Spleen (tissue), 11 donors: ENCODE measurements at regions not wholly inside any gene's neighbourhood (a gene's known extent, or its start where the extent isn't known, plus 50 kb on each side); places are given as distances from the start of the nearest gene placed in this dataset.
"Not testable (repeated sequence)": the region's sequence is repeated elsewhere in the genome, so short reads cannot be mapped to it uniquely, and the experiment has no call there.

Experiments
- DNase-seq: peaks from one replicate; pipeline ENCODE4 v3.0.0-alpha.2; 2020
- H3K27ac ChIP-seq, 8 donors: fragments of 200-600 bp; sonication (generic) in 7 of 8; 1 replicate in 4 of 8; 2 replicates in 4 of 8; pipeline versions ENCODE4 v1.5.0 to v1.8.0; 2016 to 2021; ENCODE audit warnings: inconsistent platforms in 4 of 8, mild to moderate bottlenecking in 4 of 8, moderate library complexity in 1 of 8
- H3K27me3 ChIP-seq, 7 donors: fragments of 200-600 bp; sonication (generic) in 6 of 7; replicated peaks in 1 of 7; 1 replicate in 4 of 7; 2 replicates in 3 of 7; pipeline versions ENCODE4 v1.5.0 to v1.8.0; 2016 to 2021; ENCODE audit warnings: inconsistent platforms in 3 of 7, mild to moderate bottlenecking in 1 of 7
- H3K36me3 ChIP-seq, 6 donors: fragments of 200-600 bp; sonication (generic) in 5 of 6; 1 replicate in 4 of 6; 2 replicates in 2 of 6; pipeline versions ENCODE4 v1.5.0 to v1.8.0; 2016 to 2021; ENCODE audit warnings: inconsistent platforms in 2 of 6
- H3K4me1 ChIP-seq, 6 donors: fragments of 200-600 bp; sonication (generic) in 5 of 6; 1 replicate in 3 of 6; 2 replicates in 3 of 6; pipeline versions ENCODE4 v1.5.0 to v1.8.0; 2016 to 2021; ENCODE audit warnings: inconsistent platforms in 3 of 6
- H3K4me3 ChIP-seq, 8 donors: fragments of 200-600 bp; sonication (generic) in 7 of 8; 1 replicate in 4 of 8; 2 replicates in 4 of 8; pipeline versions ENCODE4 v1.5.0 to v1.8.0; 2016 to 2021; ENCODE audit warnings: inconsistent platforms in 4 of 8, mild to moderate bottlenecking in 4 of 8, moderate library complexity in 2 of 8
- H3K9me3 ChIP-seq, 8 donors: fragments of 200-600 bp; sonication (generic) in 7 of 8; 1 replicate in 4 of 8; 2 replicates in 4 of 8; pipeline versions ENCODE4 v1.5.0 to v1.8.0; 2016 to 2021; ENCODE audit warnings: inconsistent platforms in 4 of 8
- CTCF ChIP-seq, 11 experiments: fragments of 200-600 bp in 7 of 11; fragments of 450-650 bp in 4 of 11; sonication (generic) in 4 of 11; IDR thresholded peaks in 8 of 11; conservative IDR thresholded peaks in 3 of 11; 1 replicate in 7 of 11; 2 replicates in 4 of 11; pipeline versions ENCODE4 v1.4.0 to v1.8.0; 2016 to 2021; ENCODE audit warnings: antibody characterized with exemption in 11 of 11, inconsistent platforms in 4 of 11, mild to moderate bottlenecking in 1 of 11
- POLR2A ChIP-seq, 3 donors: fragments of 450-650 bp; IDR thresholded peaks; one replicate each; pipeline ENCODE4 v1.5.1; 2017; ENCODE audit warnings: antibody characterized with exemption in 3 of 3, mild to moderate bottlenecking in 1 of 3
- POLR2AphosphoS5 ChIP-seq, 3 donors: sonication (generic); formaldehyde crosslinking; IDR thresholded peaks; one replicate each; pipeline ENCODE4 v1.5.1; 2017; ENCODE audit warnings: antibody characterized with exemption in 3 of 3
- WGBS, 5 donors: extraction: QIAGEN DNeasy Blood & Tissue Kit in 3 of 5; methylation state at CpG; one replicate each; pipeline versions ENCODE4 v1.1.5 to v1.1.7; 2013 to 2018; 5-methylcytosine and 5-hydroxymethylcytosine counted together
- intact Hi-C: fragments of 100-400 bp; cut with DNase I; formaldehyde crosslinking; loops from one replicate; pipeline ENCODE4 v1.15.0; 2023; ENCODE audit warnings: low total_unique reads
- donor health status: healthy with polysubstance abuse.
- donor health status: DM: no; HTN: no; CAD: no; lungs with moderate emphysema.
- donor health status: DM: no; HTN: no; CAD: no.
- donor health status: Bipolar disorder and iron deficiency.
- donor health status: healthy.
- donor health status: DM: no; HTN: no; CAD: no.
- donor health status: DM: yes; HTN: yes; CAD: no.

DNA sequence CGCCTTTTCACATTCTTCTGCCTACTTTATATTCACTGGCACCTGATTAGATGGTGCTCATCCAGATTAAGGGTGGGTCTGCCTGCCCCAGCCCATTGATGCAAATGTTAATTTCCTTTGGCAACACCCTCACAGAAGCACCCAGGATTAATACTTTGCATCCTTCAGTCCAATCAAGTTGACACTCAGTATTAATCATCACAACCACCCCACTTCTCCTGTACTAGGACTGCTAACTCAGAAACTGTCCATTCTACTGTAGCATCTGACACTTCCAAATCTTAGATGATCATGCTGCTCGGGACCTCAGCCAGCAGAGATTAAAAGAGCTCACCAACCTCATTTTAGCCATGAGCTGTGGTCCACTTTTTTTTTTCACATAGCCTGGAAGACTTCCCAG, 268.5 kb downstream of the SATB2 start:
- H3K4me3 ChIP-seq, result no peak overlapping the region
- no peak for DNase-seq
- H3K36me3 ChIP-seq, result no peaks in the 10 kb centered on the region
- H3K4me1 ChIP-seq, result no peaks in the 10 kb centered on the region
- H3K9me3 ChIP-seq, result no peaks in the 10 kb centered on the region
- H3K27ac ChIP-seq, result no peak overlapping the region
- intact Hi-C loops, result no loop called here
- WGBS, 5 donors, result 70 to 83% (median 72%) methylated on average over 2 of the region's 2 CpGs
- no peaks in the 10 kb centered on the region for H3K27me3 ChIP-seq
- TF ChIP-seq POLR2A (IDR thresholded peaks at IDR 0.05) (no peak), POLR2AphosphoS5 (IDR thresholded peaks at IDR 0.05) (no peak), CTCF (IDR thresholded peaks at IDR 0.05 in 8 of 11, conservative IDR thresholded peaks at IDR 0.05 in 3 of 11) (no peak)

- Histone ChIP-seq H3K9me3 (no peaks in the 10 kb centered on the region), H3K27me3 (no peaks in the 10 kb centered on the region), H3K4me3 (no peak overlapping the region), H3K27ac (no peak overlapping the region), H3K4me1 (no peaks in the 10 kb centered on the region), H3K36me3 (no peaks in the 10 kb centered on the region)
- TF ChIP-seq POLR2A (IDR thresholded peaks at IDR 0.05) (no peak), POLR2AphosphoS5 (IDR thresholded peaks at IDR 0.05) (no peak), CTCF (IDR thresholded peaks at IDR 0.05 in 8 of 11, conservative IDR thresholded peaks at IDR 0.05 in 3 of 11) (no peak)
- no peak for DNase-seq
- WGBS, 5 donors, result 43 to 61% (median 51%) methylated on average over 2 of the region's 2 CpGs
- intact Hi-C loops, result no loop called here
Observed at GRCh38 chr2:199186301-199186751, 271.4 kb downstream of the SATB2 start.

- H3K27ac ChIP-seq, H3K4me3 ChIP-seq, DNase-seq, intact Hi-C loops, H3K4me1 ChIP-seq, H3K9me3 ChIP-seq, H3K27me3 ChIP-seq, H3K36me3 ChIP-seq: not testable (repeated sequence)
- 55 to 65% (median 63%) methylated on average over 5 of the region's 5 CpGs for WGBS, 5 donors
Observed at GRCh38 chr2:199185174-199185573, 272.6 kb downstream of the SATB2 start.

DNA sequence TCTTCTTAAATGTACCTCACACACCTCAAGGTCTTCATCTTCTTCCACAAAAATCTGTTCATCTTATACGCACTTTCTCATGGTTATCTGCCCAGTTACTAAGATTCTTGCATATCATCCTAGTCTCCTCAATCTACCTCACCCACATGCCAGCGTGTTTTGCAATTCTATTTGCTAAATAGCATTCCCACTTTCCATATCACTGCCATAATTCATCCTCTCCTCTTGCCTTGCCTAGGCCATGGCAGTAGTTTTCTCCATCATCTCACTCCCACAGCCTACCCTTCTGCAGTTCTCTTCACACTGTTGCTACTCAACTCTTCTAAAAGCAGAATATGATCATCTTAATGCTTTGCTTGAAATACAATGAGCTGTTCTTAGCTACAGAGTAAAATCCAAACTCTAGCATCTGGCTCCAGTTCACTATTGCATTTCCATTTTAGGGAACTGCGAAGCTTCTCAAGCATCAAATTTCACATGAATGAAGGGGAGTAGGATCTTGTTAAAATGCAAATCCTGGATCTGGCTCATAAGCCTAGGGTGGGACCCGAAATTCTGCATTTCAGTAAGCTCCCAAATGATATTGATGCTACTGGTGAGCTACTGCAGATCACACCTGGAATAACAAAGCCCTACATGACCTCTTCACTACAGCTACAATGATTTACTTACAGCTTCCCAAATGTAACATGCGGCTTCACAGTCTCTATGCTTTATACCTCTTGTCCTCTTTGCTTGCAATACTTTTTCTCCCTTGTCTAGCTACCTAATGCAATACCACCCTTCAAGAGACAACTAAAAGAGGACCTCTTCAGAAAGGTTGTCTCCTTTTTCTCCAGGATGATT, 293.9 kb downstream of the SATB2 start:
- WGBS, 5 donors, result 59 to 73% (median 65%) methylated on average over 5 of the region's 5 CpGs
- intact Hi-C loops, result no loop called here
- H3K9me3 ChIP-seq, result no peaks in the 10 kb centered on the region

More for the DNA sequence above, 293.9 kb downstream of the SATB2 start:
- DNase-seq, result no peak
- Histone ChIP-seq H3K27ac (no peak overlapping the region), H3K4me1 (no peaks in the 10 kb centered on the region), H3K36me3 (no peaks in the 10 kb centered on the region), H3K4me3 (no peak overlapping the region), H3K27me3 (no peaks in the 10 kb centered on the region)
- TF ChIP-seq POLR2AphosphoS5 (IDR thresholded peaks at IDR 0.05) (no peak), CTCF (IDR thresholded peaks at IDR 0.05 in 8 of 11, conservative IDR thresholded peaks at IDR 0.05 in 3 of 11) (no peak), POLR2A (IDR thresholded peaks at IDR 0.05) (no peak)
